IMR-90 (cell line): ENCODE measurements at regions not wholly inside any gene's neighbourhood (a gene's known extent, or its start where the extent isn't known, plus 50 kb on each side); places are given as distances from the start of the nearest gene placed in this dataset.

Experiments
- ATAC-seq: fragments of 200-7000 bp; cut with Tn5 transposase; 2 replicates; pipeline ENCODE4 v1.9.1; 2020; ENCODE audit warnings: low read depth, mild to moderate bottlenecking, moderate library complexity
- BruUV-seq: library from RNA; stranded (reverse); fragments of 400-500 nt; replicated peaks from 2 replicates; lab custom pipeline; 2021; lab: Mats Ljungman, UMichigan
- CTCF ChIA-PET: fragments of 300-600 bp; formaldehyde crosslinking; extraction: SDS; loops from one replicate; lab custom pipeline; 2021; ENCODE audit warnings: antibody characterized with exemption; lab: Yijun Ruan, JAX
- POLR2A ChIA-PET: fragments of 300-600 bp; sonication (Branson Sonifier 250); formaldehyde crosslinking; loops from one replicate; lab custom pipeline; 2022; ENCODE audit warnings: antibody characterized with exemption; ENCODE audit not compliant: unreplicated experiment; lab: Charles Lee
- DNase-seq: peaks from one replicate; pipeline ENCODE4 v3.0.0; 2013
- H2AFZ ChIP-seq: replicated peaks from 2 replicates; pipeline ENCODE3; 2013; ENCODE audit warnings: low read length, mild to moderate bottlenecking; ENCODE audit not compliant: poor library complexity
- H2AK5ac ChIP-seq: 2 replicates; pipeline ENCODE4 v1.6.1; 2013; ENCODE audit warnings: low read depth, low read length, inconsistent platforms
- H2AK9ac ChIP-seq: replicated peaks from 2 replicates; pipeline ENCODE3; 2013; ENCODE audit warnings: mild to moderate bottlenecking, low read depth, low read length, moderate library complexity; ENCODE audit not compliant: poor library complexity
- H2BK120ac ChIP-seq: 2 replicates; pipeline ENCODE4 v1.6.1; 2013; ENCODE audit warnings: low read depth, low read length, inconsistent platforms
- H2BK15ac ChIP-seq: 3 replicates; pipeline ENCODE4 v1.6.1; 2013; ENCODE audit warnings: low read depth, low read length, inconsistent platforms
- H2BK20ac ChIP-seq: 2 replicates; pipeline ENCODE4 v1.6.1; 2013; ENCODE audit warnings: low read depth, mild to moderate bottlenecking, inconsistent platforms, low read length, moderate library complexity
- H2BK5ac ChIP-seq: 2 replicates; pipeline ENCODE4 v1.6.1; 2013; ENCODE audit warnings: mild to moderate bottlenecking, low read depth, low read length, inconsistent platforms; ENCODE audit not compliant: poor library complexity, severe bottlenecking
- H3K14ac ChIP-seq: replicated peaks from 2 replicates; pipeline ENCODE4 v1.6.1; 2013; ENCODE audit warnings: low read depth, low read length, inconsistent platforms
- H3K18ac ChIP-seq: 2 replicates; pipeline ENCODE4 v1.6.1; 2013; ENCODE audit warnings: low read depth, low read length, control low read depth
- H3K23ac ChIP-seq: 2 replicates; pipeline ENCODE4 v1.6.1; 2013; ENCODE audit warnings: low read depth, low read length, inconsistent platforms
- H3K27ac ChIP-seq: 2 replicates; pipeline ENCODE4 v1.5.1; 2013; ENCODE audit warnings: mild to moderate bottlenecking, control low read depth, low read length; ENCODE audit not compliant: insufficient read depth
- H3K27me3 ChIP-seq: 2 replicates; pipeline ENCODE4 v1.6.1; 2013; ENCODE audit warnings: low read length; ENCODE audit not compliant: control insufficient read depth, insufficient read depth
- H3K36me3 ChIP-seq: 2 replicates; pipeline ENCODE4 v1.6.1; 2013; ENCODE audit warnings: low read length, mixed read lengths; ENCODE audit not compliant: control insufficient read depth, insufficient read depth
- H3K4ac ChIP-seq: 2 replicates; pipeline ENCODE4 v1.6.1; 2013; ENCODE audit warnings: low read depth, low read length, inconsistent platforms
- H3K4me1 ChIP-seq: 2 replicates; pipeline ENCODE4 v1.6.1; 2013; ENCODE audit warnings: low read length, mixed read lengths; ENCODE audit not compliant: control insufficient read depth, insufficient read depth
- H3K4me2 ChIP-seq: 2 replicates; pipeline ENCODE4 v1.6.1; 2013; ENCODE audit warnings: low read depth, mild to moderate bottlenecking, control low read depth, low read length, moderate library complexity
- H3K4me3 ChIP-seq: 2 replicates; pipeline ENCODE4 v1.5.1; 2013; ENCODE audit warnings: low read depth, mild to moderate bottlenecking, control low read depth, low read length, moderate library complexity; ENCODE audit not compliant: insufficient read depth
- H3K56ac ChIP-seq: 2 replicates; pipeline ENCODE4 v1.6.1; 2013; ENCODE audit warnings: low read length, inconsistent platforms; ENCODE audit not compliant: insufficient read depth; ENCODE audit errors: extremely low read depth
- H3K79me1 ChIP-seq, 2 experiments: 2 replicates each; pipeline ENCODE4 v1.6.1; 2013; ENCODE audit warnings: low read length in 2 of 2, inconsistent platforms in 1 of 2, low read depth in 1 of 2
- H3K9ac ChIP-seq: 2 replicates; pipeline ENCODE4 v1.6.1; 2013; ENCODE audit warnings: low read depth, low read length, control low read depth
- H3K9me1 ChIP-seq: 2 replicates; pipeline ENCODE4 v1.6.1; 2013; ENCODE audit warnings: low read length, inconsistent platforms; ENCODE audit not compliant: insufficient read depth
- H3K9me3 ChIP-seq: 2 replicates; pipeline ENCODE4 v1.6.1; 2013; ENCODE audit warnings: low read length; ENCODE audit not compliant: control insufficient read depth, insufficient read depth
- H4K20me1 ChIP-seq: 2 replicates; pipeline ENCODE4 v1.6.1; 2013; ENCODE audit warnings: low read length, inconsistent platforms; ENCODE audit not compliant: insufficient read depth
- H4K5ac ChIP-seq: 2 replicates; pipeline ENCODE4 v1.6.1; 2013; ENCODE audit warnings: mild to moderate bottlenecking, low read depth, low read length, control low read depth
- H4K8ac ChIP-seq, 2 experiments: 2 replicates each; pipeline ENCODE4 v1.6.1; 2013; ENCODE audit warnings: low read depth in 2 of 2, low read length in 2 of 2, control low read depth in 1 of 2, inconsistent platforms in 1 of 2
- H4K91ac ChIP-seq: 2 replicates; pipeline ENCODE4 v1.6.1; 2013; ENCODE audit warnings: low read depth, low read length, inconsistent platforms; ENCODE audit not compliant: insufficient read depth
- BHLHE40 ChIP-seq: fragments of 150-350 bp; IDR thresholded peaks from 2 replicates; pipeline ENCODE4 v1.6.1; 2016; ENCODE audit warnings: mild to moderate bottlenecking, low read depth, low read length
- CEBPB ChIP-seq: IDR thresholded peaks from 2 replicates; pipeline ENCODE4 v1.6.1; 2012; ENCODE audit warnings: low read depth, low read length, improper control_type of control experiment
- CHD1 ChIP-seq: IDR thresholded peaks from 2 replicates; pipeline ENCODE4 v1.6.1; 2012; ENCODE audit warnings: low read depth, low read length, improper control_type of control experiment
- CTCF ChIP-seq: conservative IDR thresholded peaks from 2 replicates; pipeline ENCODE4 v1.5.1; 2012; ENCODE audit warnings: mild to moderate bottlenecking, low read depth, low read length, improper control_type of control experiment
- FOS ChIP-seq: fragments of 150-350 bp; IDR thresholded peaks from 2 replicates; pipeline ENCODE4 v1.6.1; 2016; ENCODE audit warnings: low read depth, low read length
- MAFK ChIP-seq: IDR thresholded peaks from 2 replicates; pipeline ENCODE4 v1.6.1; 2012; ENCODE audit warnings: low read depth, low read length, improper control_type of control experiment
- MAZ ChIP-seq: IDR thresholded peaks from 2 replicates; pipeline ENCODE4 v1.6.1; 2012; ENCODE audit warnings: low read depth, mild to moderate bottlenecking, low read length, improper control_type of control experiment, moderate library complexity, borderline replicate concordance
- MXI1 ChIP-seq: IDR thresholded peaks from 2 replicates; pipeline ENCODE4 v1.6.1; 2012; ENCODE audit warnings: low read depth, mild to moderate bottlenecking, low read length, moderate library complexity, borderline replicate concordance
- NFE2L2 ChIP-seq: fragments of 150-350 bp; IDR thresholded peaks from 2 replicates; pipeline ENCODE4 v1.6.1; 2016; ENCODE audit warnings: low read depth, mild to moderate bottlenecking, low read length
- POLR2A ChIP-seq: IDR thresholded peaks from 2 replicates; pipeline ENCODE4 v1.6.1; 2012; ENCODE audit warnings: mild to moderate bottlenecking, low read depth, low read length
- RAD21 ChIP-seq: IDR thresholded peaks from 2 replicates; pipeline ENCODE4 v1.6.1; 2012; ENCODE audit warnings: low read length, improper control_type of control experiment
- RCOR1 ChIP-seq: IDR thresholded peaks from 2 replicates; pipeline ENCODE4 v1.6.1; 2012; ENCODE audit warnings: mild to moderate bottlenecking, low read length, improper control_type of control experiment; ENCODE audit not compliant: insufficient replicate concordance
- RFX5 ChIP-seq: IDR thresholded peaks from 2 replicates; pipeline ENCODE4 v1.8.0; 2012; ENCODE audit warnings: low read depth, mild to moderate bottlenecking, low read length, moderate library complexity
- SMC3 ChIP-seq: fragments of 150-350 bp; IDR thresholded peaks from 2 replicates; pipeline ENCODE4 v1.6.1; 2016; ENCODE audit warnings: low read depth, mild to moderate bottlenecking, antibody characterized with exemption, low read length, moderate library complexity
- WGBS, 2 experiments: methylation state at CpG; one replicate each; pipeline versions ENCODE4 v1.1.5 to v1.1.7; 2013; ENCODE audit warnings: missing lambda C conversion rate in 2 of 2; ENCODE audit not compliant: insufficient read length in 1 of 2; ENCODE audit errors: extremely low coverage in 2 of 2; 5-methylcytosine and 5-hydroxymethylcytosine counted together
- dilution Hi-C: fragments of 300-500 bp; cut with HindIII; formaldehyde crosslinking; loops from one replicate; pipeline ENCODE4 v1.14.3; 2018; ENCODE audit warnings: low sequenced_read_pairs; ENCODE audit not compliant: unreplicated experiment
- in situ Hi-C: fragments of 300-500 bp; cut with MboI; formaldehyde crosslinking; loops from 3 replicates; pipeline ENCODE4 v1.14.3; 2019; ENCODE audit warnings: low sequenced_read_pairs, inconsistent platforms, mixed read lengths
- intact Hi-C: fragments of 100-400 bp; cut with micrococcal nuclease; formaldehyde crosslinking; loops from 2 replicates; pipeline ENCODE4 v1.10.0; 2022
- TF ChIP-seq, protein P1 (sequence below): fragments of 150-350 bp; IDR thresholded peaks from 2 replicates; pipeline ENCODE4 v1.6.1; 2016; ENCODE audit warnings: low read depth, mild to moderate bottlenecking, low read length, moderate library complexity, borderline replicate concordance
- TF ChIP-seq, protein P2 (sequence below): fragments of 150-350 bp; IDR thresholded peaks from 2 replicates; pipeline ENCODE4 v1.6.1; 2017; ENCODE audit warnings: mild to moderate bottlenecking, antibody characterized with exemption, low read length, low read depth

GRCh38 chr2:239657992-239658391, 257.2 kb upstream of the HDAC4 start:
- Histone ChIP-seq H3K9me3 (peaks cover 6% of the 10 kb centered on the region), H3K27me3 (no peaks in the 10 kb centered on the region; the same call in 1 of the 2 replicates), H3K27ac (no peak overlapping the region), H2BK5ac (no peak overlapping the region), H3K4me1 (no peaks in the 10 kb centered on the region), H4K91ac (no peak overlapping the region), H2AK9ac (no peak overlapping the region), H2BK20ac (no peak overlapping the region), H3K4me2 (no peak overlapping the region), H3K4me3 (no peak overlapping the region), H3K9ac (no peak overlapping the region), H3K4ac (no peak overlapping the region), H3K79me1 (no peaks in the 10 kb centered on the region), H3K23ac (no peak overlapping the region), H4K8ac (no peak overlapping the region), H4K20me1 (no peaks in the 10 kb centered on the region), H3K14ac (no peak overlapping the region), H2BK15ac (no peak overlapping the region), H3K36me3 (no peaks in the 10 kb centered on the region), H2AFZ (no peak overlapping the region), H2BK120ac (no peak overlapping the region), H3K9me1 (no peaks in the 10 kb centered on the region), H4K5ac (no peak overlapping the region), H3K18ac (no peak overlapping the region), H2AK5ac (no peak overlapping the region), H3K56ac (no peak overlapping the region)
- dilution Hi-C loops: no loop called here
- intact Hi-C loops: no loop called here
- ChIA-PET CTCF (interaction anchor here (0.7 kb wide), 1 partner anchor 10 kb away, joined by 3 read pairs; no protein-coding TSS in a partner anchor), POLR2A (no interaction called here)
- TF ChIP-seq MXI1: no peak
- no peak for TF ChIP-seq RAD21
- no peak for TF ChIP-seq BHLHE40
- TF ChIP-seq FOS: no peak
- TF ChIP-seq RFX5: no peak
- TF ChIP-seq CHD1: no peak
- TF ChIP-seq SMC3: no peak
- no peak for TF ChIP-seq RCOR1
- TF ChIP-seq, protein P1, sequence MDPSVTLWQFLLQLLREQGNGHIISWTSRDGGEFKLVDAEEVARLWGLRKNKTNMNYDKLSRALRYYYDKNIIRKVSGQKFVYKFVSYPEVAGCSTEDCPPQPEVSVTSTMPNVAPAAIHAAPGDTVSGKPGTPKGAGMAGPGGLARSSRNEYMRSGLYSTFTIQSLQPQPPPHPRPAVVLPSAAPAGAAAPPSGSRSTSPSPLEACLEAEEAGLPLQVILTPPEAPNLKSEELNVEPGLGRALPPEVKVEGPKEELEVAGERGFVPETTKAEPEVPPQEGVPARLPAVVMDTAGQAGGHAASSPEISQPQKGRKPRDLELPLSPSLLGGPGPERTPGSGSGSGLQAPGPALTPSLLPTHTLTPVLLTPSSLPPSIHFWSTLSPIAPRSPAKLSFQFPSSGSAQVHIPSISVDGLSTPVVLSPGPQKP: no peak
- TF ChIP-seq CTCF: no peak
- TF ChIP-seq, protein P2, sequence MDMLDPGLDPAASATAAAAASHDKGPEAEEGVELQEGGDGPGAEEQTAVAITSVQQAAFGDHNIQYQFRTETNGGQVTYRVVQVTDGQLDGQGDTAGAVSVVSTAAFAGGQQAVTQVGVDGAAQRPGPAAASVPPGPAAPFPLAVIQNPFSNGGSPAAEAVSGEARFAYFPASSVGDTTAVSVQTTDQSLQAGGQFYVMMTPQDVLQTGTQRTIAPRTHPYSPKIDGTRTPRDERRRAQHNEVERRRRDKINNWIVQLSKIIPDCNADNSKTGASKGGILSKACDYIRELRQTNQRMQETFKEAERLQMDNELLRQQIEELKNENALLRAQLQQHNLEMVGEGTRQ: no peak
- no peak for TF ChIP-seq CEBPB
- no peak for TF ChIP-seq MAFK
- TF ChIP-seq MAZ: no peak
- no peak for TF ChIP-seq NFE2L2
- no peak for TF ChIP-seq POLR2A
- in situ Hi-C loops: no loop called here
- ATAC-seq (no peak), DNase-seq (no peak)
- WGBS, 2 experiments: no CpG with 5 or more reads among the region's 6 CpGs
- BruUV-seq: no TSS peak
